ENCODE measurements at regions not wholly inside any gene's neighbourhood (a gene's known extent, or its start where the extent isn't known, plus 50 kb on each side); places are given as distances from the start of the nearest gene placed in this dataset.

DNA sequence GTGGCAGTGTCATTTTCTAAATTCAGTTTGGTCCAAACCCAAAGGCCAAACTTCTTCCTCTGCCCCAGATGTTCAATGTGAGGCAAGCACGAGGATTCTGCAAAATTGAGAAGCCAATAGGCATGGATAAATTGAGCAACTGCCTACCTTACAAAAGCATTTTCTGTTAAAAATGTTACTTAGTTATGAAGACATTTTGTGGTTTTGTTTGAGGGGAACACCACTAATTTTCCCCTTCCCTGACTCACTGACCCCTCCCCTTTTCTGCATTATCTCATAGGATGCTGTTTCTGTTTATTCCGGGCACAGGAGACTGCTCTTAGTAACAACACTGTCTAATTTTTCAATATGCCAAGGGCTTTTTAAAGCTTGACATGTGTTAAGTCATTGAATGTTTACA lies 462.8 kb downstream of the INSC start:
- TF ChIP-seq POLR2A (IDR thresholded peaks at IDR 0.05; ENCODE audit: low read length), result no peak
- no peak for TF ChIP-seq GATA1 (IDR thresholded peaks at IDR 0.05; ENCODE audit: low read depth, low read length)

Measured in erythroblast (primary cell).